Uterus (tissue), 3 donors: ENCODE measurements at regions not wholly inside any gene's neighbourhood (a gene's known extent, or its start where the extent isn't known, plus 50 kb on each side); places are given as distances from the start of the nearest gene placed in this dataset.

Experiments used
- DNase-seq, 2 donors: peaks; one replicate each; pipeline ENCODE4 v3.0.0-alpha.2; 2019 to 2020
- H3K27ac ChIP-seq, 2 donors: fragments of 200-600 bp; sonication (generic); 1 replicate in 1 of 2; 2 replicates in 1 of 2; pipeline ENCODE4 v1.5.1; 2016 to 2018
- H3K27me3 ChIP-seq, 2 donors: fragments of 200-600 bp; sonication (generic); one replicate each; pipeline ENCODE4 v1.5.1; 2018 to 2019; ENCODE audit warnings: control low read depth in 1 of 2
- H3K36me3 ChIP-seq, 2 donors: fragments of 200-600 bp; sonication (generic); one replicate each; pipeline ENCODE4 v1.5.1; 2019; ENCODE audit warnings: control low read depth in 1 of 2
- H3K4me1 ChIP-seq, 2 donors: fragments of 200-600 bp; sonication (generic); one replicate each; pipeline ENCODE4 v1.5.1; 2018 to 2019; ENCODE audit warnings: control low read depth in 1 of 2
- H3K4me3 ChIP-seq, 2 donors: fragments of 200-600 bp; sonication (generic); 1 replicate in 1 of 2; 2 replicates in 1 of 2; pipeline ENCODE4 v1.5.1; 2018 to 2019; ENCODE audit warnings: mild to moderate bottlenecking in 1 of 2
- H3K9me3 ChIP-seq, 2 donors: fragments of 200-600 bp; sonication (generic); one replicate each; pipeline ENCODE4 v1.5.1; 2019; ENCODE audit warnings: control low read depth in 1 of 2
- CTCF ChIP-seq, 4 experiments: fragments of 200-600 bp in 2 of 4; fragments of 450-650 bp in 2 of 4; sonication (generic) in 2 of 4; IDR thresholded peaks; one replicate each; pipeline ENCODE4 v1.5.1; 2016 to 2019; ENCODE audit warnings: antibody characterized with exemption in 4 of 4, mild to moderate bottlenecking in 2 of 4, moderate library complexity in 1 of 4
- POLR2A ChIP-seq, 2 donors: fragments of 450-650 bp; IDR thresholded peaks; one replicate each; pipeline ENCODE4 v1.6.1; 2016; ENCODE audit warnings: antibody characterized with exemption in 2 of 2, mild to moderate bottlenecking in 1 of 2, moderate library complexity in 1 of 2
- intact Hi-C: fragments of 100-400 bp; cut with DNase I; formaldehyde crosslinking; loops from one replicate; pipeline ENCODE4 v1.15.1; 2023; ENCODE audit warnings: low total_unique reads
- donor health status: DM: yes; HTN: yes; CAD: no.

GRCh38 chr12:61536525-61536924 lies 723.7 kb upstream of the USP15 start:
- Histone ChIP-seq H3K4me1 (no peaks in the 10 kb centered on the region), H3K36me3 (no peaks in the 10 kb centered on the region), H3K9me3 (no peaks in the 10 kb centered on the region), H3K4me3 (no peak overlapping the region), H3K27ac (no peak overlapping the region), H3K27me3 (no peaks in the 10 kb centered on the region)
- no peak for TF ChIP-seq CTCF (IDR thresholded peaks at IDR 0.05)
- no peak for TF ChIP-seq POLR2A (IDR thresholded peaks at IDR 0.05)
- intact Hi-C loops, result no loop called here
- no peak for DNase-seq

GRCh38 chr12:61538951-61539350 lies 721.3 kb upstream of the USP15 start:
- intact Hi-C loops, result no loop called here

GRCh38 chr12:61542551-61542950 lies 717.7 kb upstream of the USP15 start:
- TF ChIP-seq CTCF (IDR thresholded peaks at IDR 0.05) (no peak), POLR2A (IDR thresholded peaks at IDR 0.05) (no peak)

More at GRCh38 chr12:61538951-61539350, 721.3 kb upstream of the USP15 start:
- no peak for DNase-seq
- H3K27ac ChIP-seq, result no peak overlapping the region
- H3K4me3 ChIP-seq, result no peak overlapping the region
- no peaks in the 10 kb centered on the region for H3K36me3 ChIP-seq
- TF ChIP-seq CTCF (IDR thresholded peaks at IDR 0.05) (no peak), POLR2A (IDR thresholded peaks at IDR 0.05) (no peak)
- no peaks in the 10 kb centered on the region for H3K4me1 ChIP-seq
- H3K9me3 ChIP-seq, result no peaks in the 10 kb centered on the region
- H3K27me3 ChIP-seq, result no peaks in the 10 kb centered on the region

GRCh38 chr12:61546296-61546695 lies 713.9 kb upstream of the USP15 start:
- Histone ChIP-seq H3K4me3 (no peak overlapping the region), H3K27me3 (no peaks in the 10 kb centered on the region), H3K27ac (no peak overlapping the region), H3K36me3 (no peaks in the 10 kb centered on the region), H3K4me1 (no peaks in the 10 kb centered on the region), H3K9me3 (no peaks in the 10 kb centered on the region)
- DNase-seq, result no peak
- no peak for TF ChIP-seq POLR2A (IDR thresholded peaks at IDR 0.05)
- TF ChIP-seq CTCF (IDR thresholded peaks at IDR 0.05), result no peak
- intact Hi-C loops, result no loop called here

More at GRCh38 chr12:61542551-61542950, 717.7 kb upstream of the USP15 start:
- Histone ChIP-seq H3K9me3 (no peaks in the 10 kb centered on the region), H3K4me1 (no peaks in the 10 kb centered on the region), H3K27ac (no peak overlapping the region), H3K27me3 (no peaks in the 10 kb centered on the region), H3K36me3 (no peaks in the 10 kb centered on the region), H3K4me3 (no peak overlapping the region)
- no peak for DNase-seq
- intact Hi-C loops, result no loop called here

- no peak overlapping the region for H3K27ac ChIP-seq
- TF ChIP-seq POLR2A (IDR thresholded peaks at IDR 0.05) (no peak), CTCF (IDR thresholded peaks at IDR 0.05) (no peak)
- no peaks in the 10 kb centered on the region for H3K9me3 ChIP-seq
- H3K4me3 ChIP-seq, result no peak overlapping the region
- intact Hi-C loops, result no loop called here
- no peaks in the 10 kb centered on the region for H3K36me3 ChIP-seq
- no peak for DNase-seq
- H3K4me1 ChIP-seq, result no peaks in the 10 kb centered on the region
- no peaks in the 10 kb centered on the region for H3K27me3 ChIP-seq
Observed at GRCh38 chr12:61553091-61553490, 707.1 kb upstream of the USP15 start.
